Upper lobe of left lung (tissue), 4 donors: ENCODE measurements at regions not wholly inside any gene's neighbourhood (a gene's known extent, or its start where the extent isn't known, plus 50 kb on each side); places are given as distances from the start of the nearest gene placed in this dataset.
"Not testable (repeated sequence)": the region's sequence is repeated elsewhere in the genome, so short reads cannot be mapped to it uniquely, and the experiment has no call there.

Source experiments
- CTCF ChIP-seq, 6 experiments: fragments of 450-650 bp in 4 of 6; fragments of 200-600 bp in 2 of 6; sonication (generic) in 2 of 6; IDR thresholded peaks; one replicate each; pipeline ENCODE4 v1.5.1; 2016 to 2019; ENCODE audit warnings: antibody characterized with exemption in 6 of 6
- EP300 ChIP-seq, 4 donors: sonication (generic); formaldehyde crosslinking; IDR thresholded peaks; one replicate each; pipeline ENCODE4 v1.5.1; 2017; ENCODE audit warnings: antibody characterized with exemption in 4 of 4, control low read depth in 2 of 4
- POLR2A ChIP-seq, 4 donors: fragments of 450-650 bp; IDR thresholded peaks; one replicate each; pipeline ENCODE4 v1.5.1; 2016 to 2017; ENCODE audit warnings: antibody characterized with exemption in 4 of 4, mild to moderate bottlenecking in 2 of 4

DNA sequence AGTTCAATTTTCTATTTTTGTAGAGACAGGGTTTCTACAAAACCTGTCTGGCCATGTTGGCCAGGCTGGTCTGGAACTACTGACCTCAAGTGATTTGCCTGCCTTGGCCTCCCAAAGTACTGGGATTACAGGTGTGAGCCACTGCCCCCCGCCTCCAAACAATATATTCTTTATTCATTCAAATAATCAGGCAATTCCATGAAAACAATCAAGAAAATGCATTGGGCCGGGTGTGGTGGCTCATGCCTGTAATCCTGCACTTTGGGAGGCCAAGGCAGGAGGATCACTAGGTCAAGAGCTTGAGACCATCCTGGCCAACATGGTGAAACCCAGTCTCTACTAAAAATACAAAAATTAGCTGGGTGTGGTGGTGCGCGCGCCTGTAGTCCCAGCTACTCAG, 69.9 kb upstream of the ZNF217 start:
- not testable (repeated sequence) for TF ChIP-seq POLR2A, CTCF, EP300 (IDR thresholded peaks at IDR 0.05)
